ENCODE measurements at regions not wholly inside any gene's neighbourhood (a gene's known extent, or its start where the extent isn't known, plus 50 kb on each side); places are given as distances from the start of the nearest gene placed in this dataset.

GRCh38 chr3:132256989-132257388 lies 60.2 kb upstream of the ACP3 start:
- TF ChIP-seq CEBPB (IDR thresholded peaks at IDR 0.05) (no peak), RAD21 (IDR thresholded peaks at IDR 0.05; ENCODE audit: low read depth) (peak; percentile 85), EGR1 (IDR thresholded peaks at IDR 0.05) (no peak), TEAD4 (IDR thresholded peaks at IDR 0.05) (no peak)
- TF ChIP-seq, protein P1, sequence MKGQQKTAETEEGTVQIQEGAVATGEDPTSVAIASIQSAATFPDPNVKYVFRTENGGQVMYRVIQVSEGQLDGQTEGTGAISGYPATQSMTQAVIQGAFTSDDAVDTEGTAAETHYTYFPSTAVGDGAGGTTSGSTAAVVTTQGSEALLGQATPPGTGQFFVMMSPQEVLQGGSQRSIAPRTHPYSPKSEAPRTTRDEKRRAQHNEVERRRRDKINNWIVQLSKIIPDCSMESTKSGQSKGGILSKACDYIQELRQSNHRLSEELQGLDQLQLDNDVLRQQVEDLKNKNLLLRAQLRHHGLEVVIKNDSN (IDR thresholded peaks at IDR 0.05), result no peak

DNA sequence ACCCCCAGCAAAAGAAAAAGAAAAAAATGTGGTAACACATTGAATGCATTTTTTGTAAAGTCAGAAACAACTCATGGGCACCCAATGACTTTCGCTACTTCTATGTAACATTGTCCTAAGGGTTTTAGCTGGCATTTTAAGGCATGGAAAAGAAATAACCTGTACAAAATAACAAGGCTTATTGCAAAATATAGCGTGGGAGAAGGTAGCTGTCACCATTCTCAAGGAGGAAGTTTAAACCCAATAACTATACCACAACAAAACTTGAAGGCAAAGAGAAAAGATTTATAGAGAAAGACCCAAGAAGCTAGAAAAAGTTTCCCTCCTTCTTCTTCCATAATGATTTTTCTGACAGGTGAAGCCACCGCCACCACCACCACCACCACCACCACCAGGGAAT lies 55.7 kb upstream of the ACP3 start:
- no peak for TF ChIP-seq EGR1 (IDR thresholded peaks at IDR 0.05)
- no peak for TF ChIP-seq RAD21 (IDR thresholded peaks at IDR 0.05; ENCODE audit: low read depth)
- no peak for TF ChIP-seq REST (IDR thresholded peaks at IDR 0.05; ENCODE audit: low read depth)

DNA sequence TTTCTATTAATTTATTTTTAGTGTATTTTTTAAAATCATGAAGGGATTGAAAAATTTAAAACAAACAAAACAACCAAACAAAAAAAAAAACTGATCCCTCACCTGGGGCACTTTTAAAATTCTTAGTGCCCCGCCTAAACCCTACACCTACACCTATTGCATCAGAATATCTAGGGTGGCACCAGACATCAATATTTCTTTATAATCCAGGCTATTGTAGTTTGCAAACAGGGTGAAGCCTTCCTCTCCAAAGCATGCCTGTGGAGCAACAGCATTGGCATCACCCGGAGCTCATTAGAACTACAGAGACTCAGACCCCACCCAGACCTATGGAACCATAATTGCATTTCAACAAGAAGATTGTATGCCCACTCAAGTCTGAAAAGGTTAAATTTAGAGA lies 54.9 kb upstream of the ACP3 start:
- TF ChIP-seq ZBTB7A (IDR thresholded peaks at IDR 0.05; ENCODE audit: low read depth), result no peak
- TF ChIP-seq YY1 (IDR thresholded peaks at IDR 0.05; ENCODE audit: low read depth), result no peak
- TF ChIP-seq EGR1 (IDR thresholded peaks at IDR 0.05), result no peak
- TF ChIP-seq EP300 (IDR thresholded peaks at IDR 0.05; ENCODE audit: borderline replicate concordance), result no peak
- TF ChIP-seq TAF1 (IDR thresholded peaks at IDR 0.05; ENCODE audit: low read depth), result no peak
- TF ChIP-seq CEBPB (IDR thresholded peaks at IDR 0.05), result no peak
- TF ChIP-seq MAX (IDR thresholded peaks at IDR 0.05), result no peak
- TF ChIP-seq CREB1 (IDR thresholded peaks at IDR 0.05; ENCODE audit: low read depth), result no peak
- TF ChIP-seq RAD21 (IDR thresholded peaks at IDR 0.05; ENCODE audit: low read depth), result no peak
- no peak for TF ChIP-seq TEAD4 (IDR thresholded peaks at IDR 0.05)
- TF ChIP-seq, protein P1 (IDR thresholded peaks at IDR 0.05), result no peak
- no peak for TF ChIP-seq FOXM1 (IDR thresholded peaks at IDR 0.05; ENCODE audit: borderline replicate concordance, low read depth)
- no peak for TF ChIP-seq REST (IDR thresholded peaks at IDR 0.05; ENCODE audit: low read depth)
- TF ChIP-seq TCF12 (IDR thresholded peaks at IDR 0.05; ENCODE audit: low read depth), result no peak
- no peak for TF ChIP-seq NFIC (IDR thresholded peaks at IDR 0.05)

DNA sequence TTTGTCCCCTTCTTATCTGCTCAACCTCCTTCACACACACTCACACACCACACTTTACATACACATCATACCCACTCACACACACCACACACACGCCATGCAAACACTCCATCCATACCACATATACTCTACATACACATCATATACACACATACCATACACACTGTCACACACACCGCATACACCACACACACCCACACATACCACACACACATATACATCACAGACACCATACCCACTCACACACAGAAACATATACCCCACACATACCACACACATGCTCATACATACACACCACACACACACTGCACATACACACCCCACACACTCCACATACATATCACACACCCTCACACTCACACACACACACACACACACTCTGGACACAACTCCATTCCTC lies 54.3 kb upstream of the ACP3 start:
- no peak for TF ChIP-seq EP300 (IDR thresholded peaks at IDR 0.05; ENCODE audit: borderline replicate concordance)
- TF ChIP-seq EGR1 (IDR thresholded peaks at IDR 0.05), result no peak

GRCh38 chr3:132265028-132265427 lies 52.2 kb upstream of the ACP3 start:
- TF ChIP-seq REST (IDR thresholded peaks at IDR 0.05; ENCODE audit: low read depth), result no peak
- no peak for TF ChIP-seq MAX (IDR thresholded peaks at IDR 0.05)
- TF ChIP-seq ZBTB7A (IDR thresholded peaks at IDR 0.05; ENCODE audit: low read depth), result no peak
- TF ChIP-seq NFIC (IDR thresholded peaks at IDR 0.05), result no peak
- no peak for TF ChIP-seq TEAD4 (IDR thresholded peaks at IDR 0.05)
- no peak for TF ChIP-seq CREB1 (IDR thresholded peaks at IDR 0.05; ENCODE audit: low read depth)
- TF ChIP-seq CEBPB (IDR thresholded peaks at IDR 0.05), result no peak
- TF ChIP-seq, protein P1 (IDR thresholded peaks at IDR 0.05), result no peak
- TF ChIP-seq EP300 (IDR thresholded peaks at IDR 0.05; ENCODE audit: borderline replicate concordance), result no peak

Measured in Ishikawa (cell line).